Activated CD4-positive, alpha-beta T cell treated with anti-CD3 and anti-CD28 coated beads, Interleukin-10, Interleukin-2, amounts not matched to agents 100 ng/mL and 50 ng/mL, durations not matched to agents 16 hours and 8 hours (primary cell): ENCODE measurements at regions not wholly inside any gene's neighbourhood (a gene's known extent, or its start where the extent isn't known, plus 50 kb on each side); places are given as distances from the start of the nearest gene placed in this dataset.

ENCODE experiments used
- DNase-seq: peaks from one replicate; pipeline ENCODE4 v3.0.0-alpha.2; 2020

DNA sequence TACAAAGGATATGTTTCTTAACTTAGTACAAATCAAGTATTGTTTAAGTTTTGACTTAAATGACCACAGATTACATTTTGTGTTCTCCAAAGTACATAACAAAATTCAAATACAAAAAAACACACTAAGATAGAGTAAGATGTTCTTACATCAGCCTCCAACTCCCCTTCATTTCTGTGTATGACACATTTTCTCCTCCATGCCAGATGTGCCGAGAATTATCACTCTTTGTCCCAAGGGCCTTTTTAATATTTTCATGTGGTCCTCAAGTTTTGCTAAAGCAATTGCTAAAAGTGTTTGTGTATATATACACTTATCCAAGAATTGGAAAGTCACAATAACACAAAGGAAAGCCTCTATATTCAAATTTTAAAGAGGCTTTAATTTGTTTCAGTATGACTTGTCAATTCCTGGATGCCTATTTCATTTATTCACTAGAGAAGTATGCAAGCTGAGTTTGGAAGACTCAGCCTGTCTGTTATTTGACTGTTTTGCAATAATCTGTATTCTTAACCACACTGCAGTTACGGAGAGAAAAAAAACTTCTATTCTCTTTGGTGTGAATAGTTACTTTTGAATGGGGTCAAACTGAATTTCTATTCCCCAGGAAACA is 586.4 kb upstream of the SEMA3D start:
- DNase-seq = no peak

GRCh38 chr7:85771516-85771915 is 584.7 kb upstream of the SEMA3D start:
- DNase-seq = no peak

- DNase-seq = no peak
These were observed 583.5 kb upstream of the SEMA3D start for GRCh38 chr7:85770332-85770731.

GRCh38 chr7:85765698-85766298 is 578.9 kb upstream of the SEMA3D start:
- no peak for DNase-seq

- no peak for DNase-seq
These were observed 577.2 kb upstream of the SEMA3D start for GRCh38 chr7:85764034-85764433.

- no peak for DNase-seq
These were observed 570.5 kb upstream of the SEMA3D start for GRCh38 chr7:85757348-85757747.

DNA sequence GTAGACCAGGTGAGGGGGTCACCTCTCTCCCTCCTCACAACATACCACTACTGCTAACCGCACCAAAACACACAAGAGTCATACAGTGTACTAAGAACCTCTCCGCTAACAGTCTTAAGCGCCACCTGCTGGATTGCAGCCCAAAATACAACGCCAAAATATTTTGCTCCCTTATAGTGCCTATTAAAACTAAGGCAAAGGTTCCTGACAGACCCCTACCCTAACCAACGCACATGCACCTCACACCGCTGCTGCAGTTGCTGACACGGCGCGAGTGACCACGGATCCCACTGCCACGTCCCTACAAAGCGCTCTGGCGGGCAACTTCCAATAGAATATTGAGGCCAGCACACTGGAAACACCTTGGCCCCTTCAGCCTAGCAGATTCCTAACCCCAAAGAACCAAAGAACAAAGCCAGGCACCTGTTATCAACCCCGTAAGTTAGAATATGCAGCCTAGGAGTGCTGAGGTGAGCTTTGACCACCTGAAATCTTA is 563.6 kb upstream of the SEMA3D start:
- DNase-seq = peak; percentile 39

- DNase-seq = no peak
These were observed 563.0 kb upstream of the SEMA3D start for GRCh38 chr7:85749696-85750453.

GRCh38 chr7:85748861-85749260 is 562.0 kb upstream of the SEMA3D start:
- no peak for DNase-seq

DNA sequence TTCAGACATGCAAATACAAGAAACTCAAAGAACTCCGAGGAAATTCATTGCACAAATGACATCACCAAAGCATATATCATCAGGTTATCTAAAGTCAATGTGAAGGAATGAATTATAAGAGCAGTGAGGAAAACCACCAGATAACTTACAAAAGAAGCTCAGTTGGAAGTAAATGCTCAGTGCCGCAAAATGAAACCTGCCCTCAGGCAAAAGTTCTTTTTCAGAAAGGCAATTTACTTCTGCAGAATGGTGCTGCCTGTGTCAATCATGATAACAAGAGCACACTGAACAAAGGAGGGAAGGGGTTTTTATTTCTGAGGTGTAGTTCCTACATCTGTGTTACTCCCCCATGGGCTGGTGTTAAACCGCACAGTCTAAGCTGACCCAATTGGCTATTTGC is 550.6 kb upstream of the SEMA3D start:
- no peak for DNase-seq

DNA sequence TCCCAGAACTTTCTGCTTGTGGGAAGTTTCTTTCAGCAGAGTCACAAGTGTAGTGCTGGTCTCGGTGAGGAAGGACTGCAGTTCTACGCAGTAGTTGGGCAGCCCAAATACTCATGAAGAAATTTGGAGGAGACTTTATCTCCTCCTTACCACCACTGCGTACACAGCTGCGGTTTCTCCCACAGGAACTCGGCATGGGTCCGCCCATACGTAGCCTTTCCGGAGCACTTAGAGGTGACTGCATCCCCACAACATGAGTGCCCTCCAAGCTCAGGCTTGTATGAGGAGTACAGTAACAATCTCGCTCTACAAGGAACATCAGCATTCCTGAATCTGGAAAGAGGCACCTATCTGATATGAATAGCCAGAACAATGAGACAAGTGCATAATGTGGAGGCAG is 549.2 kb upstream of the SEMA3D start:
- no peak for DNase-seq

DNA sequence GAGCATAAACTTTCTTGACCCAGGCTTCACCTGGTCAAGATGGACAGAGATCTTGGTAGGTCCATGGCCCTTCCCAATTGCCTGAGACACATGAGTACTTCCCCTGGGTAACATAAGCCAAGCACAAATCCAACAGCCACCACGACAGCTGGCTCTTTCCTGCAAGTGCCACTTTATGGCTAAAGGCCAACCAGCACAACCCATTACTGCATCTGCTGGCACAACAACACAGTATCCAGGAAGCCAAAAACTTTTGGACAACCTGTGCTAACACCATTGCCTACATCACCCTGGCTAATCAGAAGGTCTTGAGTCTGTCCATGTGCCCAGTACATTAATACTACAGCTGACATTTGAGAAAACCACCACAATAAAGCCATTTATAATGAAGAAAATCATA is 548.0 kb upstream of the SEMA3D start:
- DNase-seq = no peak

DNA sequence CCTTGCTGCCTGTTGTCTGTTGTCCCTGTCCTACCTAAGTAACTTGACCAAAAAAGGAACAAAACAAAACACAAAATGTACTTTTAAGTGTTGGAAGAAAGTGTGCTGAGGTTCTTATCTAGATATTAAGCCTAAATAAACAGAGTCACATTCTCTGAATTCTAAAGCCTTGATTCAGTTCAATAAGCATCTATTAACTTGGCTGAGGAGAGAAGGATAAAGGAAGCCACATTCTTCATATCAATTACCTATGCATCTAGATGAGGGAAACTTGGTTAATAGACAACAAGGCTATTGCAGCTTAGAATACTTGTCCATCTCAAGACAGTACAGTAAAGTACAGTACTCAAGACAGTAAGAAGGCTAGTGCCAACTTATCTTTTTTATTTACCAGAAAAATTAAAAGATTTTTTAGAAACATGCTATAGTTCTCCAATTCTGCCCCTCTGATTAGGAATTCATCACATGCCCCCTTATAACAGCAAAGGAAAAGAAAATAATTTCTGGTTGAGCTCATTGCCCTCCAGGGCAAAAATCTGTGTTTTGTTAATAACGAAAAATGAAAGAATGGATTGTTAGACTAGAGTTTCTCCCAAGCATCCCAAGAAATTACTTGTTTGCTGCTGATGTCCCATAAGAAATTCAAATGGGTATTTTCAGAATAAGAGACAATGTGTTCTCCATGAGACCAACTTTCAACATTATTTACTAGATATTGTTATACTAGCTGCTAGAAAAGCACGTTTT is 546.5 kb upstream of the SEMA3D start:
- no peak for DNase-seq

DNA sequence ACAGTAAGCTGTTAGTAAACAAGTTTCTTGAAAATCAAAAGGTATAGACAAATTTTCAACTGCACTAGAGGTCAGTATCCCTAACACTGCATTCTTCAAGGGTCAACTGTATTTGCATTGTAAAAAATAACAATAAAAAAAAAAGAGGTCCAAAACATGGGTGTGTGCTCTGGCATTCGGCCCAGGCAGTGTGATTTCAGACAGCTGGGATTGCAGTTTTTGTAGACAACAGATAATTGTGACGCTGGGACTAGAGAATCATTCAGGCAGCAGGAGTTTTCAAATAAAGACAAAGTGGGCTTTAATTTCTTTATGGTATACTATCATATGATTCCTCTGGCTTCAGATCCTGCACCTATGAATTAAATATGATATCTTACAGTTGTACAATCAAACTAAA is 543.2 kb upstream of the SEMA3D start:
- no peak for DNase-seq

- DNase-seq = no peak
These were observed 538.2 kb upstream of the SEMA3D start for GRCh38 chr7:85725026-85725425.

DNA sequence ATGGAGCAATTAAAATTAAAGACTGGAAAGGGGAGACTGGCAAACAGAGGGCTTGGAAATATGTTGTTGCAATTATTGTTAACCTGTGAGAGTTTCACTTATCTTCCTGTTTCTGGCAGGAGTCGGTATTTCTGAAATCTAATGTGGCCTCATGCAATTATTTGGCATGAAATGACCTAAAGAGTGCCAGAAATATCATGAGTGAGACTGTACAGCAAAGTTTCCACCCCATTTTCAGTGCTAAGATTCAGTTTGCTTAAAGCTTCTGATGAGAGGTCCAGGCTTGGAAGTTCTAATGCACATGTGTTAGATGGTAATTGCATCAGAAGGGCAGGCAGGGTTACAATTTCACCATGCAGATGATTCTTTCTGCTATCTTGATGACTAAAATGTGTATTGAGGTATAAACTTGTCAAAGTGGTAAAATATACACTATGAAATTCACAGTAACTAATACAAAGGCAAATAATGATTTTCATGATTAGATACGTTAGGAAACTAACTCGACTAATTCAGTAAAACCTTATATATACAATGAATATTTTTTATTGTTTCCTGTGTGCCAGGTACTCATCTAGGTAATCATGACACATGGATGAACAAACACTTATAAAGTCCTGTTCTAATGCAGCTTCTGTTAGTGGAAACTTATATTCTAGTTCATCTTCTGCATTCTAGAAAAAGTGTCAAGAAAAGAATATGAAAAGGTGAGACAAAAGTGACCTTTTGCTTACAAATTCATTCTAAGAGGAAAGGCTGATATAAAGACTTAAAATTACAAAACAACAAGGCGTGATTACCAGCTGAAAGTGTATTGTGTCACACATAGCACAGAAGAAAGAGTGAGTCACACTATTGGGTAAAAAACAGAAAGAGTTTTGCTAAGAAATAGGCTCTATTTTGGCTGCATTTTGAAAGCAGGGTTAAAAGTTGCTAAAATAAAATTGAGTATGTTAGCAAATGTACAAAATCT is 533.4 kb upstream of the SEMA3D start:
- no peak for DNase-seq

DNA sequence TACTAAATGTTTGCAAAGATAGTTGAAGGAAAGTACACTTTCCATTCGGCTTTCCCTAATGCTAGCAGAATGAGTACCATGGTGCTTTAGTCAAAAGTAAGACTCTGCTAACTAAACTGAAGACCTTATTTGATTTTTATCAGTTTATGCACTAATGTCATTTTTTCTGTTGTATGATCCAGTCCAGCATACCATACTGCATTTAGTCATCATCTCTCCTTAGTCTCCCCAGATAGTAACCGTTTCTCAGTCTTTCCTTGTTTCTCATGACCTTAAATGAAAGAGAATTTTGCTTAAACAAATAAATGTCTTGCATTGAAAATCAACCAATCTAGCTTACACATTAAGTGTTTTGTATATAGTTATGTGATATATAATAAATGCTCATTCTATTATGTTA is 529.5 kb upstream of the SEMA3D start:
- no peak for DNase-seq

GRCh38 chr7:85714951-85715350 is 528.1 kb upstream of the SEMA3D start:
- DNase-seq = no peak

- DNase-seq = no peak
These were observed 527.3 kb upstream of the SEMA3D start for GRCh38 chr7:85714043-85714578.

DNA sequence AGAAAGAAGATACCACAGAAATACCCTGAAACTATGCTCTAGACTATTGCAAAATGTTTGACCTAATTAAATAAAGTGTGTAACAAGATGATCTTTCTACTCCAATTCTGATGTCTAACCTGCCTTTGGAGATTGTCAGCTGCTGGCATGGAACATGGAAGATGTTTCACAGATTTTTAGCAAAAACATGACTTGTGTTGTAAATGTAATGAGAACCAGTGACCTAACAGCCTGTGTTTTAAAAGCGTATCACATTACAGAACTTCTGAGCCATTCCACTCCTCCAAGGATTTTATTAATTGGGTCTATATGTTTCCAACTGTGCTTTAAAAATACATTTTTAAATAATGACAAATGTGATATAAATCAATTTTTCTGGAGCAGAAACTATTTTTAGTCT is 526.3 kb upstream of the SEMA3D start:
- no peak for DNase-seq

- DNase-seq = no peak
These were observed 525.0 kb upstream of the SEMA3D start for GRCh38 chr7:85711894-85712293.

DNA sequence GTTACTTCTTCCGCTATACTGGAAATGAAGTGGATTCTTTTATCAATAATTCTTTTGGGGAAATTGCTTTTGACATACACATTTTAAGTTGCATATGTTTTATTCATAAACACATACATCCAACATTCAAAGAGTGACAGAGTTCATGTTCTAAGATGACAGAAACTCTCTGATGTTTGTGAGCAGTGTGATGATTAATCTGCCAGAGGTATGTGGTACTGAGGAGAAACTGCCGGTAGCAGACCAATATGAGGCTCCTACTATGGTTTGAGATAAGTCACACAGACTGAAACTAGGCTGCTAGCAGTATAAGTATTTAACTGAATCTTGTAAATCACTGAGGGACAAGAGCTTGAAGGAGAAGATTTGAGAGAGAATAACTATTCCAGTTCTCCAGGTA is 524.1 kb upstream of the SEMA3D start:
- DNase-seq = no peak
